ENCODE measurements at regions not wholly inside any gene's neighbourhood (a gene's known extent, or its start where the extent isn't known, plus 50 kb on each side); places are given as distances from the start of the nearest gene placed in this dataset.

GRCh38 chr3:35946854-35947515 is 307.7 kb downstream of the ARPP21 start (continued):
- no peak for TF ChIP-seq CHD7 (IDR thresholded peaks at IDR 0.05; ENCODE audit: insufficient replicate concordance, low read length)

All from H1 (cell line).